ENCODE measurements at regions not wholly inside any gene's neighbourhood (a gene's known extent, or its start where the extent isn't known, plus 50 kb on each side); places are given as distances from the start of the nearest gene placed in this dataset.

DNA sequence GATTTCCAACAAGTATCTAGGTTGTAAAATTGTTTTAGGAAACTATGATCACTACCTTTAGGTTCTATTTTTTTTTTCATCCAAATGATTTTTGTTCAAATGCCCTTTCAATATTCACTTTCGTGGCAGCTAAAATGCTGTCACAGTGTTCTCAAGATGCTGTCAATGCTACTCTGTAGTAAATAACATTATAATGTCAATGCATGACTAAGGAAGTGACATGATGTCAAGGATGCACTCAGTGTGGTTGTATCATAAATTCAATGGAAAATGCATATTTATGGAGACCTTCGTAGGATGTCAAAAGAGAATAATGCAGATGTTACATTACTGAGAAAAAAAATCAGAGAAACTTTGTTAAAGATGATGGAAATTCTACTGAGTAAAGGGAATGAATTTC lies 673.8 kb downstream of the ANKRD7 start:
- TF ChIP-seq CTCF (IDR thresholded peaks at IDR 0.05; ENCODE audit: insufficient read depth, low read length) (no peak), SPI1 (IDR thresholded peaks at IDR 0.05; ENCODE audit: borderline replicate concordance, low read depth) (no peak)
